ENCODE measurements at regions not wholly inside any gene's neighbourhood (a gene's known extent, or its start where the extent isn't known, plus 50 kb on each side); places are given as distances from the start of the nearest gene placed in this dataset.

GRCh38 chr7:12508005-12508404 is 62.5 kb upstream of the SCIN start:
- no peaks in the 10 kb centered on the region for H3K79me2 ChIP-seq (ENCODE audit: control insufficient read depth, insufficient read depth, low read length)
- intact Hi-C loops (cut with micrococcal nuclease) = no loop called here
- no peak overlapping the region for H2AFZ ChIP-seq (ENCODE audit: low read depth, low read length)
- no peak overlapping the region for H3K9ac ChIP-seq (replicated peaks; ENCODE audit: extremely low read depth, insufficient read depth, low read length)
- no peak for TF ChIP-seq EZH2 (IDR thresholded peaks at IDR 0.05; ENCODE audit: borderline replicate concordance, low read depth, low read length, severe bottlenecking)
- TF ChIP-seq MAX (IDR thresholded peaks at IDR 0.05; ENCODE audit: insufficient read depth, insufficient read length) = no peak
- TF ChIP-seq MYC (IDR thresholded peaks at IDR 0.05; ENCODE audit: low read depth, low read length) = no peak
- no peak for TF ChIP-seq JUN (IDR thresholded peaks at IDR 0.05; ENCODE audit: borderline replicate concordance, insufficient read depth, insufficient read length, low read depth)
- TF ChIP-seq FOS (IDR thresholded peaks at IDR 0.05; ENCODE audit: borderline replicate concordance, insufficient read depth, low read length) = no peak
- no peak for TF ChIP-seq CTCF (IDR thresholded peaks at IDR 0.05; ENCODE audit: extremely low read depth in 1 of 2, insufficient read depth in 1 of 2, low read depth in 1 of 2, low read length in 2 of 2)
- no peak for TF ChIP-seq GATA2 (IDR thresholded peaks at IDR 0.05; ENCODE audit: insufficient read depth, insufficient read length, low read depth, low read length)
- no peak for TF ChIP-seq POLR2A (IDR thresholded peaks at IDR 0.05; ENCODE audit: low read depth, low read length)
- no peak for TF ChIP-seq POLR2AphosphoS5 (IDR thresholded peaks at IDR 0.05; ENCODE audit: insufficient read depth, low read depth, low read length)
- H4K20me1 ChIP-seq (replicated peaks; ENCODE audit: control insufficient read depth, extremely low read depth, insufficient read depth, low read length) = no peaks in the 10 kb centered on the region
- no peaks in the 10 kb centered on the region for H3K4me1 ChIP-seq (ENCODE audit: control insufficient read depth, extremely low read depth, insufficient read depth, low read length)
- CTCF ChIA-PET = interaction anchor here (1.2 to 1.3 kb wide), 2 partner anchors 17 to 18 kb away, joined by 3 to 6 read pairs; no protein-coding TSS in a partner anchor
- dilution Hi-C loops (cut with MboI; ENCODE audit: extremely low pct_ligation_motif_present, low sequenced_read_pairs) = no loop called here
- no TSS peak for BruUV-seq (replicated peaks)
- no peak overlapping the region for H3K4me2 ChIP-seq (ENCODE audit: insufficient read depth, low read length)
- no peaks in the 10 kb centered on the region for H3K36me3 ChIP-seq (ENCODE audit: control insufficient read depth in 2 of 2, extremely low read depth in 1 of 2, insufficient read depth in 2 of 2, low read length in 2 of 2)
- H3K9me1 ChIP-seq (replicated peaks; ENCODE audit: control insufficient read depth, extremely low read depth, insufficient read depth, low read length) = no peaks in the 10 kb centered on the region
- no peak for DNase-seq (ENCODE audit: low read depth, low spot score)
- no peak overlapping the region for H3K27ac ChIP-seq (ENCODE audit: insufficient read depth, low read depth, low read length)
- H3K4me3 ChIP-seq (replicated peaks in 1 of 3; ENCODE audit: insufficient read depth in 1 of 3, low read depth in 1 of 3, low read length in 3 of 3) = no peak overlapping the region
- no peaks in the 10 kb centered on the region for H3K27me3 ChIP-seq (ENCODE audit: control insufficient read depth in 2 of 2, insufficient read depth in 2 of 2, low read length in 2 of 2)
- POLR2A ChIA-PET = no interaction called here
- no peaks in the 10 kb centered on the region for H3K9me3 ChIP-seq (replicated peaks; ENCODE audit: control insufficient read depth, insufficient read depth, low read length)
- FAIRE-seq = no peak
